ENCODE measurements at regions not wholly inside any gene's neighbourhood (a gene's known extent, or its start where the extent isn't known, plus 50 kb on each side); places are given as distances from the start of the nearest gene placed in this dataset.

GRCh38 chr22:49536571-49537131, 291.0 kb downstream of the BRD1 start:
- TF ChIP-seq CTCF (IDR thresholded peaks at IDR 0.05; ENCODE audit: insufficient read depth, low read length) (no peak), REST (IDR thresholded peaks at IDR 0.05; ENCODE audit: insufficient replicate concordance, low read depth) (no peak), GABPA (IDR thresholded peaks at IDR 0.05; ENCODE audit: low read depth) (no peak), POLR2AphosphoS5 (IDR thresholded peaks at IDR 0.05; ENCODE audit: low read depth) (no peak)

Data from HL-60 (cell line).